ACHN (cell line): ENCODE measurements at regions not wholly inside any gene's neighbourhood (a gene's known extent, or its start where the extent isn't known, plus 50 kb on each side); places are given as distances from the start of the nearest gene placed in this dataset.
A peak's percentile ranks its signal among the peaks of the same experiment; 100 is the strongest.

Source experiments
- DNase-seq: peaks from one replicate; pipeline ENCODE4 v3.0.0-alpha.2; 2015
- in situ Hi-C: cut with HindIII; loops from 2 replicates; pipeline ENCODE4 v1.10.0; 2017; ENCODE audit warnings: low sequenced_read_pairs, low pct_ligation_motif_present, low pct_unique_long_range_greater_than_20kb

DNA sequence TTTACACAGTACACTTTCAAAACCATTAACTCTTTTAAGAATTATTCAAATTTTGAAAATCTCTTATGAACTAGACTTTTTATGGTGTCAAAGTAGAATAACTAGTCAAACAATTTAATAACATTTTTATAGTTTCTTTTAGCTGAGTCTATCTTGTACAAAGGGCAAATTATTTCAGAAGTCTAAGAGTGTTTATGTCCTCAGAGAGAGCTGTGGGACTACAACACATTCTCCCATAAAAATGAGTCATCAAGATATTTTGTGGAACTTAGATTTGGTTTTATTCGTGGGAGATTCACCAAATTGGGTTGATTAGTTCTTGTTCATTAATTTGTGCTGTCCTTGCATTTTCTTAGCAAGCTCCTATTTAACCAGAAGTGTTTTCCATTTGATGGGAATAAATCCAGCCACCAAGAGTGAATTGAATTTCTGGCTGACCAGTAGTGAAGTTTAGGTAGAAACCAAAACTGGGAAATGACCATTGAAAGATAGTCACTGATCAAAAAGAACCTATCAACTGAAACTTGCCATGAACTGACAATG lies 291.0 kb downstream of the DLEU7 start:
- in situ Hi-C loops: no loop called here
- no peak for DNase-seq

DNA sequence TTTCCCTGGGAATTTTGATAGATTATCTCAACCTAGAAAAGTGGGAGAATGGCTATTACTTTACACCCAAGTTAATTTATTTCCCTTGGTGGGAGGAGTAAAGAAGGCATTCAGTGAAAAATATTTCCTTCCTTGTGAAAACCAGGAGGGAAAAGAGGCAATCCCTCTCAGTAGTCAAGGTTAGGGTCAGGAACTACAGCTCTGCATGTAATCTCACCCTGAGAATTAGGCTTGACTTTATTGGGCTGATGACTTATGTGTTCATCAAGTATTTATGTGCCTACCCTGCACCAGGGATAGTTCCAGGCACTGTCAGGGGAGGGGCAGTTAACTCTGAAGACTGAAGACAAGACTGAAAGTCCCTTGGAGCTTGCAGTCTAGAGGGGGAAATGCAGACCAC lies 281.8 kb downstream of the DLEU7 start:
- in situ Hi-C loops: no loop called here
- DNase-seq: no peak

DNA sequence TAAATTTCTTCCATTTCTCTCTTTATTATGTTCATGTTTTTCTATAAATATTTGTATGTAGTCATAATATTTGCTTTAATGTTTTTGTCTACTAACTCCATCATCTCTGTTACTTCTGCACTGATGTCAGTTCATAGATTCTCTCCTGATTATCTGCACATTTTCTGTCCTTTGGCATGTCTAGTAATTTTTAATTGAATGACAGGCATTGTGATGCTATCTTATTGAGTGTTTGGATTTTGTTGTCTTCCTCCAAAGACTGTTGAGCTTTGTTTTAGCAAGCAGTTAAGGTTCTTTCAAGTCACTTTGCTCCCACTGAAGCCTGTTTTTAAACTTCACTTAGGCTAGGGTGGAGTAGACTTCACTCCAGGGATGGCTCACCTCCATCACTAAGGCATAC lies 276.8 kb downstream of the DLEU7 start:
- DNase-seq: no peak
- in situ Hi-C loops: no loop called here

DNA sequence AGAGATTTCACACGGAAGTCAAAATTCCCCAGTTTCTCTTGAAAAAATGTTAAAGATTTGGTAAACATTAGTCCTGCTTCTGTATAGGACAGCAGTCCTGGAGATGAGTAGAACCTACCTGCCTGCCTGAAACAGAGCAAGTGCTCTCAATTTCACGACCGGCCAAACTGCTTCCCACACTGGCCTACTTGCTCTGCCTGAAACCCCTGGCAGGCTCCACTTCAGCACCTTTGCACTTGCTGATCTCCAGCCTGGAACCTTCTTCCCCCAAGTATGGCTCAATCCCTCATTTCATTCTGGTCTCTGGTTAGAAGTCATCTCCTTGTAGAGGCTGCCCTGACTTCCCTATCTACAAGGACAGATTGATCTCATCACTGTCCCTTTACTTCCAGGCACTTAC lies 271.4 kb downstream of the DLEU7 start:
- in situ Hi-C loops: no loop called here
- DNase-seq: no peak

DNA sequence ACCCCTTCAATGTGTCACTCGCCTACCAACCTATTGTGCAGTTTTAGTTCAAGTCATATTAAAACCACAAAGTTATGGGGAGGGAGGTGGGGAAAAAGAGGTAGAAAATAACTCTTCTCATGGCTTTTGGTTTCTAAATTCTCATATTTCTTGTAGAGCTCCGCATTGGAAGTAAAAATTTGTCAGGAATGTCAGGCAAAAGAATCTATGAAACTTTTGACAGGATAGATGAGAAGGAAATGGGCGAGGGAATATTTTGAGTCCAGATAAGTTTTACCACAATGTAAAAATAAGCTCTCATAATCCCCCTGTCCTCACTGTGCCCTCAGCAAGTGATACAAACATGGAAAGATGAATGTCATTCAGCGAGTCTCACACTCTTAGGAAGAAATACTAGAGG lies 270.4 kb downstream of the DLEU7 start:
- in situ Hi-C loops: no loop called here
- no peak for DNase-seq

DNA sequence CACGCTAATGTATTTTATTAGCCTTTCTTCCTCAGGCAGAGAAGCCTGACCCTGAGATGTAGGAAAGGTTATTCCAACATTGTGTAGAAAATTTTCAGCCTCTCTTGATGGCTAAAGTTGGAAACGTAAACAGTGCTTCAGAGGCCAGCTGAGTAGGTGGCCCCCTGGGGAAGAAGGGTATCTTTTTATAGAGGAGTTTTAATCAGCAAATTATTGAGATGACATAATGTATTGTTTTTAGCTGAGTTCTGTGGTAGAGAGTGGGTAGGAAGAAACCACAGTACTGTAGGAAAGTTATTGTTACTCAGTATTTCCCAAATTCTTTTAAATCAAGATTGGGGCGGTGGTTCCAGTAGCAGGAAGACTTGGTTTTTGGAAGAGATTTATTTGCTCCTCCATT lies 268.8 kb downstream of the DLEU7 start:
- in situ Hi-C loops: no loop called here
- no peak for DNase-seq

DNA sequence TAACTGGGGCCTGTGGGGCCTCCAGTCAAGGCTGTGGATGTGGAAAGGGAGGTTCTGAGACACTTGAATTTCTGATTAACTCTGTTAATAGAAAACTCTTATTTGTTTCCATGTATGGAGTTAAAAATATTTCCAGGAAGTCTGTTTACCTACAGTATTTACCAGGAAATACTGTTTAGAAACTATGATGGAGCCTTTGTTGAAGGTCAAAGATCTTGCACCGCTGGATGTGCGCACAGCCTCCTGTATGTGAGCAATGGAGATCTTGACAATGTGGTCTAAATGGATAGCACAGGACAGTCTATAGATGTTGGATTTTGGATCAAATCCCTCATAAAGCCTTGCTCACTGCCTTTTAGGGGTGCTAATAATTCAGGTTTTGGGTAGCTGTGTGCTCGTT lies 268.4 kb downstream of the DLEU7 start:
- in situ Hi-C loops: no loop called here
- DNase-seq: no peak

DNA sequence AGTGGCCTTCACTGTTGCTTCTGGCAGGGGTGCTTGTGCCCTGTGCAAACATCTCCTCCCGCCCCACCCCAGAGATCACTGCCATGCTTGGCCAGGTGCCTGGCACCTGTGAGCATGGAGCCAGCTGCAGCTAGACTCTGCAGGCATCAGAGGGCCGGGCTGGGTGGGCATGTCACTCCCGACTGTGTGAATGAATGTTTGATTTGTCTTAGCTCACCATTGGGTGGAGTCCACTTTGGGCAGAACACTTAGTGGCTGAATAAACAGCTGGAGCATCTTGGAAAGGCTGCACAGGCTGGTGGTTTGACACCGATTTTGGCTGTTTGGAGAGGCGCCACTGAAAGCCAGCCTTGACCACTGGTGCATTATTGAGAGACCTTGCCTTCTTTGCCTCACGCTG lies 267.3 kb downstream of the DLEU7 start:
- in situ Hi-C loops: no loop called here
- DNase-seq: no peak

DNA sequence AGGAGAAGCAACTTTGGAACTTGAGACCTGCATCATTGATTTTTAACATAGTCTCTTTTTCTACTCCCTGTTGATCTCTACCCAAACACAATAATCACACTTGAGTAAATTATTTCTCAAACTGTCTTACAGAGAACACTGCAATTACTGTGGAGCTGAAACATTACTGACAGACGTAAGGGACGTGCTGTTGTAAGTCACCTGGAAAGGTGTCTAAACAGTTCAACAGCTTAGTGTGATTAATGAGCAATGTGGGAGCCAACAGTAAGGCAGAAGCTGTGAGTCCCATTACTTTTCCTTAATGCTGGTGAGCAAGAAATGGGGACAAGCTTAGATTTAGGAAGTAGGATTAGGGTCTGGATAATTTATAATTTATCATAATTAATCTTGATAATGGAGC lies 265.7 kb downstream of the DLEU7 start:
- in situ Hi-C loops: no loop called here
- DNase-seq: no peak

DNA sequence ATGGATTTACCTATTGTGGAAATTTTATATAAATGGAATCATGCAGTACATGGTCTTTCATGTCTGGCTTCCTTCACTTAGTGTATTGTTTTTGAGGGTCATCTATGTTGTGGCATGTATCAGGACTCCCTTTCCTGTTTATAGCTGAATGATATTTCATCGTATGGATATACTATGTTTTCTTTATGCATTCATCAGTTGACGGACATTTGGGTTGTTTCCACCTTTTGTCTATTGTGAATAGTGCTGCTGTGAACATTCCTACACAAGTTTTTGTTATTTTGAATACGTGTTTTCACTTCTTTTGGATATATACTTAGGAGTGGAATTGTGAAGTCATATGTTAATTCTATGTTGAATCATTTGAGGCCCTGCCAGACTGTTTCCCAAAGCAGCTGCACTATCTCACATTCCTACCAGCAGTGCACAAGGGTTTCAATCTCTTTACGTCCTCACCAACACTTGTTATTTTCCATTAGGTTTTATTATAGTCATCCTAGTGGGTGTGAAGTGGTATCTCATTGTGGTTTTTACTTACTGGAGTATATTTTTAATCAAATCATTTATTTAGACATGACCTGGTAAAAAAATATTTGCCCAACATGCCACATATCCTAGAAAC lies 262.7 kb downstream of the DLEU7 start:
- in situ Hi-C loops: no loop called here
- no peak for DNase-seq

DNA sequence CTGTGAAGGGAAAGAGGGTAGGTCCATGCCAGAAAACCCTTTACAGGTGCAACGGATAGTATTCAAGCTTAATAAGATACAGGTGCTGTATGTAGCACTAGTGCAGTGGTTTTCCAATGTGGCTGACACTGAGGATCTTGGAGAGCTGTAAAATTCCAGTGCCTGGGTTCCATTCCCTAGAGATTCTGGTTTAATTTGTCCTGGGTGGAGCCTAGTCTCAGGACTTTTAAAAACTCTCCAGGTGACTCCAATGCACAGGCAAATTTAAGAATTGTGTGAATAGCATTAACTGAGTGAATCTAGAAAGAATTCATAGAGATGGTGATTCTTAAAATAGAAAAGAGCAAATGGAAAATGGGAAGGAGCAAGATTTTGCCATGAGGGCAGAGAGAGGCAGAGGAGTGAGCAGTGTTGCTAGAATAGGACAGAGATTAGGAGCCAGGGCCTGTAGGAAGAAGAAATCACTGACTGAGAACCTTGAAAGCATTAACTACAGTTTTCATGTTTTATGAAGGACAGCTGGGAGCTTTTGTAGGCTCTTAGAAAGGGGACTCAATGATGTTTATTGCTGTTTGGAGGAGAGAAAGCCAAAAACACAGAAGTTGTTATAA lies 261.8 kb downstream of the DLEU7 start:
- DNase-seq: no peak
- in situ Hi-C loops: no loop called here

DNA sequence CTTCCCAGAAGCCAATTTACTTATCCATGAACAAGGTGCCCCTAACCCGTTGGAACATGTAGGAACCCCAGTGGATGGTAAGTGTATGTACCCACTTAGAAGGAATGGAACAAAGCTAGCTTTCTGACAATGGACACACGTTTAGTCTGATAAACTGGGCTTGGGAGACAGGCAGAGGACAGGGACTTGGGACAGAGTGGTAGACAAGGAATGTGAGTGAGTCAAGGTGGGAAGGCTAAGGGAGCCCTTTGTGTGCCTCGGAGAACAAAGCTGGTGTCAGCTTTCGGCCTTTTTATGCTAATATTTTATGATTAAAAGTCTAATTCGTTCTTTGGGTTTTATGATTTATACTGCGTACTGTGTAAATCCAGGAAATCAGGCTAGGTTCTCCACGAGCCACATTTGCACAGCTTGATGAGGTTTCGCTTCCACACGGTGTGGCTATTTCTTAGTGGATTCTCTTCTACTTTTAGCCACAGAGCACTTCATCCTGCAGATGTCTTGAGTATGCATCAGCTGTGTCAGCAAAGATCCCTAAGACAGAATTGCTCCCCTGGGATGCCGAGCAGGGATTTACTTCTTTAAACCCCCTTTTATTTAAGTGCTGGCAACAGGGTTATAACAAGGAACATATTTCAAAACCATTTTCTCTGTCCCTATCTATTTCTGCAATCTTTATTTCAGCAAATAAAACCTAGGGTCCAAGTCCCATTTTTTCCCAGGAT lies 258.5 kb downstream of the DLEU7 start:
- in situ Hi-C loops: no loop called here
- DNase-seq: no peak

DNA sequence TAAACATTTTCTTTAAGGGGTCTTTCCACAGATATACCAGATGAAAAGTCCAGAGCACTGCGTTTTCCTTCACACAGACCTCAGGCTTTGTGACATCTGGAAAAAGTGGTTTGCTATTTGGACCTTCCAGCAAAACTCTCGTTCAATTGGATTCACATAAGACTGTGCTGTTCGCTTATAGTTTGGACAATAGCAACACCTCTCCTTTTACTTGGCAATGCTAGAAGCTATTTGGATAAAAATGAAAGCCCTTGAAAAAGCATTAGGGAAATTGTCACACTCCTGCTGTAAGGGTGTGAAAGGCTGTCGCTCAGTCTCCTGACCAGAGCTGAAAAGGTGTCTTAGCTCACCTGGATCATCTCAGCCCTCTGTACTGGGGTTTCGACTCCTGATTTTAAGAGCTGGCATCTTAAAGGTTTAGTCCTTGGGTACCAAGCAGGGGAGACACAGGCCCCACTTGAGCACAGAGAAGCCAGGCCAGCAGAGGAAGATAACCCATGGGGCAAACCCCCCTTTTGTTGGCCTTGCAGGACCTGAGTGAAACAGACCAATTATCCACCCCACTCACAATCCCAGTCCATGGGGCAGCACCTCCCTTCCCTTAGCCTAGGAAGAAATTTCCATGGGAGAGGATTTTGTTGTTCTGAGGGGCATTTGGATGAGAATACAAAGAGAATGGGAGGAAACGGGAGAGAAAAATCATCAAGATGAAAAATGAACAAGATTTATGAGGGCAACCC lies 257.6 kb downstream of the DLEU7 start:
- in situ Hi-C loops: no loop called here
- DNase-seq: no peak

DNA sequence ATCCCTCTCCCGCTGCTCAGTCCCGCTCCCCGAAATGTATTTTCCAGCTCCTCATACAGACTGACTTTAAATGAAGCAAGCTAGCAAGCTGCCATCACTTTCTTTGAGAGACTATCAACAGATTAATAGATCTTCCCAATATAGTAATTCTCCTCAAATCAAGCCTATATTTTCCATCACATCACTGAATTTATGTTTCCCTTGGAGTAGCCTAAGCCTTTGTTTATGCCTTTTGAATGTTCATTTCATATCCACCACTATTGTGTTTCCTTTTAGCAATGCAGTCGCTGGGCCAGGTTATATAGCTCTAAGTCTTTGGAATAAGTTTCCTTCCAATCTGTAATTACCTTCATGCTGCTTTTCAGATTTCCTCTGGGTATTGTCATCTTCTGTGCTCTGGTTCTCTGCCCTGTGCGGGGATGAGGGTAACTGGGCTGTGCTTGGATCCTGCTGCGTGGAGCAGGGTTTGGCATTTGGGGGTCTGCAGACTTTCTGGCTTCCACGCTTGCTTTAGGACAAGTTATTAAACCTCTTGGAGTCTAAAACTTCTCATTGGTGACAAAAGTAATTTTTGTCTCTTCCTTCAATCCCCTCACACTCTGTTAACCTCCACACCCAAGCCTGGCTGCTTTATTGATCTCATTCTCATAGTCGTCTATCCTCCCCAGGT lies 256.9 kb downstream of the DLEU7 start:
- in situ Hi-C loops: no loop called here
- DNase-seq: no peak

DNA sequence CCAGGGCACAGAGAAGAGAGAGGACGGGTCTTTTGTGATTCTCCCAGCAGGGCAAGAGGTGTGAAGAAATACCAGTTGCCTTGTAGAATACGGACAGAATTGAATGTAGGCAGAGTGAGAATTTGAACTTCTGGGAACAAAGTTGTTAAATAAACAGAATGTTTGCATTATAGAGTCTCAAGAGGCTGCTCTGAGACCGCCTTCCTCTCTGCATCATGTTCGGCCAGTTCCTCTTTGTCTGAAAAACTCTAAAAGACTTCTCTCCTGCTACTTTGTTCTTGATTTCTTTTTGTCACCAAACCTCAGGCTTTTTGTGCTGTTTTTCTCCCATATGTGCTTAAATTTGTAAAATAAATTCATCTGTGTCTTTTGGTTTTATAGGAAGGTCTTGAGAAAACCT lies 256.4 kb downstream of the DLEU7 start:
- in situ Hi-C loops: no loop called here
- DNase-seq: no peak

DNA sequence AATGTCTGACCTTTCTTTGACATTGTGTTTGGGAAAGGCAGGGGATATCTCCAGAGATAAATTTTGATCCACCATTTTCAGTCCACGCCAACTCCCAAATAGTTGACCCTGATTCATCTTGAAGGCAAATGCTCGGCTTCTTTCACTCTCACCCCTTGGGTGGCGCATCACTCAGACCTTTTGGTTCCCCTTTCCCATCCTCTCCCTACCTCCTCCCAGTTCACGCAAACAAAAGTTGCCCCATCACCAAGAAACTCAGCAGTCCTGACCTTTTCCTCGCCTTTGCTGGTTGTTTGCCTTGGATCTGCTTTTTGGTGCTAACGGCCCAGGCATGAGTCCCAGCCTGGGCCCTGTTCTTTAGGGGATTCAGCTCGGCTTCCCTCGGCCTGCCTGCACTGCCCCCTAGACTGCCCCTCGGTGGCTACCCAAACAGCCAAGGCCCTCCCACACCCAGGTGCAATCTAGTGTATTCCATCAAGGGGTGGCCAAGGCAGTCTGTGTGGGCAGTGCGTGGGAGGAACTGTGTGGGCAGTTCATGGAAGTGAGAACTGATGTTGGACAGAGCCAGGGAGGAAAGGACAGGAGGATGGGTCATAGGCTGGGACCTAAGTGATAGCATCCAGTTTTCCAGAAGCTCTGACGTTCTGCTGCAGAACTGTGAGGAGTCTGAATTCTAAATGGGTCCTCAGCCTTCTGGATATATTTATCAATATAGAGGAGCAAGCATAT lies 255.7 kb downstream of the DLEU7 start:
- DNase-seq: no peak
- in situ Hi-C loops: no loop called here

DNA sequence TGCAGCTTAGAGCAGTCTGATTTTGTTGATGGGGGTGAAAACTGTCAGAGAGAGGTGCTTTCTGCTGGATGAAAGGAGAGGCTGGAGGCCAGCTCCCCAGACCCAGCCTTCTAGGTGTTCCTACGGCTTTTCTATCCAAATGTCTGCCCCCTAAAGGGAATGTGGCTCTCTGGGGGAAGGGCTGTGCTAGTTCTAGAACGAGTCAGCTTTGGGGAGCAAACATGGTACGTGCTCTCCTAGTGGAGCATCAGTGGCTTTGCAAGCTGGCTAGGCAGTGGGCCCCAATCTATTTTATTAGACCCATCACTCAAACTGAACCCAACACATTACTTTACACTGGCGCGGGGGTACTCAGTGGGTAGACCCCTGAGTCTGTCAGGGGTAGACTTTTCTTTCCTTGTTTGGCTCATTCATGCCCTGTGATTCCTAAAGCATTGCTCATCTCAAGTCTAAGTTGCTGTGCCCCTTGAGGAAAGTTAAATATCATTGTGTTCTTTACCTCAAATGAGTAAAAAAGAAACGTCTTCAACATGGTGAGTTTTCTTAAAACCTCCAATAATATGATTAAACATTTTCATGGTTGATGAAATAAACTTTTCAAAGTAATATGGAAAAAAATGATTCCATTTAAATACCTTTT lies 254.9 kb downstream of the DLEU7 start:
- no peak for DNase-seq
- in situ Hi-C loops: no loop called here

DNA sequence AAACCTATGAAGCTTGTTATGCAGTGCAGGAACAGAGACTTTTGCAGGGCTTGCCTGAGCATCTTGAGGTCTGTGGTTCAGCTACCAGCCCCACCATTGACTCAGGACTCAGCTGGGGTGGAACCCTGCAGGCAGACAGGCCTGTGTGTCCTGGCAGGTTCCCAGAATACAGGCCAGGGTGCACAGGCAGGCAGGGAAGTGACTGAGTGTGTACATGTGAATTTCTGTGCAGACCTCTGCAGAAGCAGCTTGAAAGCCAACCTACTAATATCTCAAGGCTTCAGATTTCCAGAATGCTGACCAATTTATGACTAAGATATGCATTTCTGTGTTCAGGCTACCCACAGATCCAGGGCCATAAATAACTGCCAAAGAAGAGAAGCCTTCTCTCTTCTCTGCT lies 254.4 kb downstream of the DLEU7 start:
- in situ Hi-C loops: no loop called here
- DNase-seq: peak; percentile 49
